ENCODE measurements at regions not wholly inside any gene's neighbourhood (a gene's known extent, or its start where the extent isn't known, plus 50 kb on each side); places are given as distances from the start of the nearest gene placed in this dataset.

GRCh38 chr1:184914149-184914548, 60.2 kb downstream of the NIBAN1 start:
- TF ChIP-seq CTCF (IDR thresholded peaks at IDR 0.05) (no peak), POLR2A (IDR thresholded peaks at IDR 0.05) (no peak)

Measured in thyroid gland (tissue), 4 donors.